Neuron (in vitro differentiated cells): ENCODE measurements at regions not wholly inside any gene's neighbourhood (a gene's known extent, or its start where the extent isn't known, plus 50 kb on each side); places are given as distances from the start of the nearest gene placed in this dataset.

Experiments
- H2AFZ ChIP-seq: one replicate; pipeline ENCODE4 v1.6.1; 2013; ENCODE audit warnings: low read depth, mild to moderate bottlenecking, inconsistent platforms, low read length, moderate library complexity
- H3K27me3 ChIP-seq: one replicate; pipeline ENCODE4 v1.6.1; 2013; ENCODE audit warnings: low read length; ENCODE audit not compliant: insufficient read depth
- H3K36me3 ChIP-seq: one replicate; pipeline ENCODE4 v1.6.1; 2013; ENCODE audit warnings: low read length; ENCODE audit not compliant: insufficient read depth
- H3K4me1 ChIP-seq: one replicate; pipeline ENCODE4 v1.6.1; 2013; ENCODE audit warnings: low read length; ENCODE audit not compliant: insufficient read depth
- H3K4me3 ChIP-seq: 2 replicates; pipeline ENCODE4 v1.5.1; 2013; ENCODE audit warnings: mild to moderate bottlenecking, low read length, moderate library complexity
- H3K9me3 ChIP-seq: one replicate; pipeline ENCODE4 v1.6.1; 2013; ENCODE audit warnings: low read length

- H3K9me3 ChIP-seq: no peaks in the 10 kb centered on the region
- no peak overlapping the region for H3K4me3 ChIP-seq
- H3K4me1 ChIP-seq: no peaks in the 10 kb centered on the region
- no peaks in the 10 kb centered on the region for H3K36me3 ChIP-seq
- no peak overlapping the region for H2AFZ ChIP-seq
- H3K27me3 ChIP-seq: no peaks in the 10 kb centered on the region
Observed at GRCh38 chr10:55263327-55263726, 462.3 kb upstream of the PCDH15 start.

- Histone ChIP-seq H3K36me3 (no peaks in the 10 kb centered on the region), H2AFZ (no peak overlapping the region), H3K4me1 (no peaks in the 10 kb centered on the region), H3K9me3 (no peaks in the 10 kb centered on the region), H3K27me3 (no peaks in the 10 kb centered on the region), H3K4me3 (no peak overlapping the region)
Observed at GRCh38 chr10:55242544-55242943, 441.5 kb upstream of the PCDH15 start.

GRCh38 chr10:55237462-55237861 lies 436.4 kb upstream of the PCDH15 start:
- Histone ChIP-seq H3K4me1 (no peaks in the 10 kb centered on the region), H3K4me3 (no peak overlapping the region), H3K9me3 (no peaks in the 10 kb centered on the region), H3K27me3 (no peaks in the 10 kb centered on the region), H2AFZ (no peak overlapping the region), H3K36me3 (no peaks in the 10 kb centered on the region)

- H3K4me3 ChIP-seq: no peak overlapping the region
- no peaks in the 10 kb centered on the region for H3K9me3 ChIP-seq
- no peaks in the 10 kb centered on the region for H3K27me3 ChIP-seq
- H3K4me1 ChIP-seq: no peaks in the 10 kb centered on the region
- no peaks in the 10 kb centered on the region for H3K36me3 ChIP-seq
- no peak overlapping the region for H2AFZ ChIP-seq
Observed at GRCh38 chr10:55233505-55233904, 432.5 kb upstream of the PCDH15 start.

- Histone ChIP-seq H2AFZ (no peak overlapping the region), H3K4me3 (no peak overlapping the region), H3K36me3 (no peaks in the 10 kb centered on the region), H3K9me3 (no peaks in the 10 kb centered on the region), H3K27me3 (no peaks in the 10 kb centered on the region), H3K4me1 (no peaks in the 10 kb centered on the region)
Observed at GRCh38 chr10:55233090-55233489, 432.1 kb upstream of the PCDH15 start.

- Histone ChIP-seq H3K4me1 (no peaks in the 10 kb centered on the region), H2AFZ (no peak overlapping the region), H3K36me3 (no peaks in the 10 kb centered on the region), H3K27me3 (no peaks in the 10 kb centered on the region), H3K4me3 (no peak overlapping the region), H3K9me3 (no peaks in the 10 kb centered on the region)
Observed at GRCh38 chr10:55232553-55232952, 431.5 kb upstream of the PCDH15 start.

- Histone ChIP-seq H3K27me3 (no peaks in the 10 kb centered on the region), H3K36me3 (no peaks in the 10 kb centered on the region), H3K4me3 (no peak overlapping the region), H2AFZ (no peak overlapping the region), H3K9me3 (no peaks in the 10 kb centered on the region), H3K4me1 (no peaks in the 10 kb centered on the region)
Observed at GRCh38 chr10:55227967-55228366, 426.9 kb upstream of the PCDH15 start.

- H3K4me1 ChIP-seq: no peaks in the 10 kb centered on the region
- no peak overlapping the region for H2AFZ ChIP-seq
- H3K9me3 ChIP-seq: no peaks in the 10 kb centered on the region
- no peaks in the 10 kb centered on the region for H3K27me3 ChIP-seq
- H3K36me3 ChIP-seq: no peaks in the 10 kb centered on the region
- no peak overlapping the region for H3K4me3 ChIP-seq
Observed at GRCh38 chr10:55224007-55224781, 423.2 kb upstream of the PCDH15 start.

- no peaks in the 10 kb centered on the region for H3K36me3 ChIP-seq
- no peak overlapping the region for H3K4me3 ChIP-seq
- no peaks in the 10 kb centered on the region for H3K27me3 ChIP-seq
- no peaks in the 10 kb centered on the region for H3K4me1 ChIP-seq
- H3K9me3 ChIP-seq: no peaks in the 10 kb centered on the region
- H2AFZ ChIP-seq: no peak overlapping the region
Observed at GRCh38 chr10:55223352-55223751, 422.3 kb upstream of the PCDH15 start.

- no peak overlapping the region for H2AFZ ChIP-seq
- H3K9me3 ChIP-seq: no peaks in the 10 kb centered on the region
- no peaks in the 10 kb centered on the region for H3K36me3 ChIP-seq
- peaks cover 2% of the 10 kb centered on the region for H3K4me1 ChIP-seq
- H3K27me3 ChIP-seq: no peaks in the 10 kb centered on the region
- no peak overlapping the region for H3K4me3 ChIP-seq
Observed at GRCh38 chr10:55220975-55221374, 419.9 kb upstream of the PCDH15 start.

GRCh38 chr10:55215699-55216098 lies 414.7 kb upstream of the PCDH15 start:
- H3K9me3 ChIP-seq: no peaks in the 10 kb centered on the region
- no peak overlapping the region for H2AFZ ChIP-seq
- H3K4me3 ChIP-seq: no peak overlapping the region
- H3K4me1 ChIP-seq: peaks cover 2% of the 10 kb centered on the region
- no peaks in the 10 kb centered on the region for H3K36me3 ChIP-seq
- H3K27me3 ChIP-seq: no peaks in the 10 kb centered on the region

GRCh38 chr10:55214608-55215007 lies 413.6 kb upstream of the PCDH15 start:
- Histone ChIP-seq H3K27me3 (no peaks in the 10 kb centered on the region), H3K4me3 (no peak overlapping the region), H3K4me1 (peaks cover 2% of the 10 kb centered on the region), H3K36me3 (no peaks in the 10 kb centered on the region), H2AFZ (no peak overlapping the region), H3K9me3 (no peaks in the 10 kb centered on the region)

- H3K36me3 ChIP-seq: no peaks in the 10 kb centered on the region
- H3K4me3 ChIP-seq: no peak overlapping the region
- H3K27me3 ChIP-seq: no peaks in the 10 kb centered on the region
- H3K9me3 ChIP-seq: no peaks in the 10 kb centered on the region
- H2AFZ ChIP-seq: no peak overlapping the region
- H3K4me1 ChIP-seq: no peaks in the 10 kb centered on the region
Observed at GRCh38 chr10:55212051-55212450, 411.0 kb upstream of the PCDH15 start.

GRCh38 chr10:55203874-55204273 lies 402.8 kb upstream of the PCDH15 start:
- Histone ChIP-seq H3K4me1 (no peaks in the 10 kb centered on the region), H3K4me3 (no peak overlapping the region), H2AFZ (no peak overlapping the region), H3K27me3 (no peaks in the 10 kb centered on the region), H3K9me3 (no peaks in the 10 kb centered on the region), H3K36me3 (no peaks in the 10 kb centered on the region)
